Fibroblast of lung (primary cell): ENCODE measurements at regions not wholly inside any gene's neighbourhood (a gene's known extent, or its start where the extent isn't known, plus 50 kb on each side); places are given as distances from the start of the nearest gene placed in this dataset.

ENCODE experiments used
- DNase-seq, 2 donors: peaks; one replicate each; pipeline versions ENCODE4 v3.0.0 to v3.0.0-alpha.2; 2010; ENCODE audit warnings: low read depth in 2 of 2
- H2AFZ ChIP-seq: 2 replicates; pipeline ENCODE4 v1.5.1; 2012; ENCODE audit warnings: low read length, control low read depth, inconsistent platforms
- H3K27ac ChIP-seq: 2 replicates; pipeline ENCODE4 v1.5.1; 2011; ENCODE audit warnings: low read length, control low read depth; ENCODE audit not compliant: insufficient read depth
- H3K27me3 ChIP-seq: 2 replicates; pipeline ENCODE4 v1.5.1; 2011; ENCODE audit warnings: mild to moderate bottlenecking, low read length; ENCODE audit not compliant: control insufficient read depth, insufficient read depth
- H3K36me3 ChIP-seq: 2 replicates; pipeline ENCODE4 v1.5.1; 2011; ENCODE audit warnings: low read length; ENCODE audit not compliant: control insufficient read depth, insufficient read depth
- H3K4me1 ChIP-seq: 2 replicates; pipeline ENCODE4 v1.5.1; 2011; ENCODE audit warnings: low read length; ENCODE audit not compliant: control insufficient read depth, insufficient read depth; ENCODE audit errors: extremely low read depth
- H3K4me2 ChIP-seq: 2 replicates; pipeline ENCODE4 v1.5.1; 2011; ENCODE audit warnings: low read length, control low read depth; ENCODE audit not compliant: insufficient read depth; ENCODE audit errors: extremely low read depth
- H3K4me3 ChIP-seq, 4 experiments: fragments of 200-600 bp in 1 of 4; sonication (generic) in 1 of 4; replicated peaks in 1 of 4; 2 replicates each; pipeline ENCODE4 v1.5.1; 2011 to 2016; ENCODE audit warnings: low read length in 4 of 4, low read depth in 3 of 4, mild to moderate bottlenecking in 3 of 4, control low read depth in 2 of 4, inconsistent platforms in 1 of 4, mixed read lengths in 1 of 4; ENCODE audit not compliant: insufficient read depth in 1 of 4; ENCODE audit errors: control extremely low read depth in 1 of 4
- H3K79me2 ChIP-seq: 2 replicates; pipeline ENCODE4 v1.5.1; 2012; ENCODE audit warnings: mild to moderate bottlenecking, low read length, inconsistent platforms; ENCODE audit not compliant: control insufficient read depth, insufficient read depth
- H3K9ac ChIP-seq: 2 replicates; pipeline ENCODE4 v1.5.1; 2011; ENCODE audit warnings: mild to moderate bottlenecking, low read length, control low read depth; ENCODE audit not compliant: insufficient read depth
- H3K9me3 ChIP-seq: 2 replicates; pipeline ENCODE4 v1.5.1; 2012; ENCODE audit warnings: low read depth, low read length; ENCODE audit not compliant: control insufficient read depth, insufficient read depth
- H4K20me1 ChIP-seq: 2 replicates; pipeline ENCODE4 v1.5.1; 2011; ENCODE audit warnings: low read length; ENCODE audit not compliant: control insufficient read depth, insufficient read depth; ENCODE audit errors: extremely low read depth
- CTCF ChIP-seq, 2 donors: IDR thresholded peaks in 1 of 2; conservative IDR thresholded peaks in 1 of 2; 1 replicate in 1 of 2; 2 replicates in 1 of 2; pipeline ENCODE4 v1.5.1; 2011 to 2012; ENCODE audit warnings: low read length in 2 of 2, control low read depth in 1 of 2, inconsistent platforms in 1 of 2, low read depth in 1 of 2, mild to moderate bottlenecking in 1 of 2
- EZH2 ChIP-seq: IDR thresholded peaks from 2 replicates; pipeline ENCODE4 v1.5.1; 2012; ENCODE audit warnings: low read length, control low read depth, mild to moderate bottlenecking; ENCODE audit errors: missing control alignments

GRCh38 chr20:60064554-60065196 is 106.5 kb downstream of the CDH26 start:
- Histone ChIP-seq H3K27ac (no peak overlapping the region), H3K4me1 (peaks cover 3% of the 10 kb centered on the region), H3K27me3 (peaks cover 4% of the 10 kb centered on the region), H4K20me1 (no peaks in the 10 kb centered on the region), H3K9me3 (no peaks in the 10 kb centered on the region), H3K4me2 (no peak overlapping the region), H2AFZ (no peak overlapping the region), H3K36me3 (no peaks in the 10 kb centered on the region), H3K79me2 (no peaks in the 10 kb centered on the region), H3K9ac (no peak overlapping the region), H3K4me3 (no peak overlapping the region)
- DNase-seq, result no peak
- no peak for TF ChIP-seq EZH2
- TF ChIP-seq CTCF (conservative IDR thresholded peaks at IDR 0.05 in 1 of 2, IDR thresholded peaks at IDR 0.05 in 1 of 2; ENCODE audit: low read depth in 1 of 2, low read length in 2 of 2), result no peak

- H3K36me3 ChIP-seq, result no peaks in the 10 kb centered on the region
- H3K4me3 ChIP-seq, result no peak overlapping the region
- H2AFZ ChIP-seq, result no peak overlapping the region
- H3K4me2 ChIP-seq, result no peak overlapping the region
- H3K4me1 ChIP-seq, result peaks cover 3% of the 10 kb centered on the region
- H3K9me3 ChIP-seq, result no peaks in the 10 kb centered on the region
- H3K27ac ChIP-seq, result no peak overlapping the region
- no peak for DNase-seq
- no peak overlapping the region for H3K9ac ChIP-seq
- H3K79me2 ChIP-seq, result no peaks in the 10 kb centered on the region
- H4K20me1 ChIP-seq, result no peaks in the 10 kb centered on the region
- H3K27me3 ChIP-seq, result peaks cover 7% of the 10 kb centered on the region
- TF ChIP-seq CTCF (conservative IDR thresholded peaks at IDR 0.05 in 1 of 2, IDR thresholded peaks at IDR 0.05 in 1 of 2; ENCODE audit: low read depth in 1 of 2, low read length in 2 of 2) (no peak), EZH2 (no peak)
Measured at GRCh38 chr20:60065741-60066437, 107.7 kb downstream of the CDH26 start.

- Histone ChIP-seq H3K9me3 (no peaks in the 10 kb centered on the region), H3K4me2 (no peak overlapping the region), H3K4me3 (no peak overlapping the region), H3K4me1 (peaks cover 3% of the 10 kb centered on the region), H3K36me3 (no peaks in the 10 kb centered on the region), H3K27me3 (peaks cover 8% of the 10 kb centered on the region), H3K27ac (no peak overlapping the region), H3K79me2 (no peaks in the 10 kb centered on the region), H2AFZ (no peak overlapping the region), H3K9ac (no peak overlapping the region), H4K20me1 (no peaks in the 10 kb centered on the region)
- DNase-seq, result no peak
- TF ChIP-seq CTCF (conservative IDR thresholded peaks at IDR 0.05 in 1 of 2, IDR thresholded peaks at IDR 0.05 in 1 of 2; ENCODE audit: low read depth in 1 of 2, low read length in 2 of 2), result no peak
- no peak for TF ChIP-seq EZH2
Measured at GRCh38 chr20:60066438-60066823, 108.2 kb downstream of the CDH26 start.
